ENCODE measurements at regions not wholly inside any gene's neighbourhood (a gene's known extent, or its start where the extent isn't known, plus 50 kb on each side); places are given as distances from the start of the nearest gene placed in this dataset.

- H3K27ac ChIP-seq (replicated peaks) = peak overlapping the region; percentile 51
Observed at GRCh38 chr21:35400233-35400939, 351.3 kb upstream of the RUNX1 start.

GRCh38 chr21:35399706-35400105 lies 350.6 kb upstream of the RUNX1 start:
- H3K4me3 ChIP-seq (replicated peaks; ENCODE audit: insufficient read depth, low read length) = no peak overlapping the region
- no peaks in the 10 kb centered on the region for H3K27me3 ChIP-seq (ENCODE audit: insufficient read depth, poor library complexity, severe bottlenecking)
- H3K27ac ChIP-seq (replicated peaks) = peak overlapping the region; percentile 51
- TF ChIP-seq GABPA (IDR thresholded peaks at IDR 0.05; ENCODE audit: low read depth) = no peak
- TF ChIP-seq, protein P1, sequence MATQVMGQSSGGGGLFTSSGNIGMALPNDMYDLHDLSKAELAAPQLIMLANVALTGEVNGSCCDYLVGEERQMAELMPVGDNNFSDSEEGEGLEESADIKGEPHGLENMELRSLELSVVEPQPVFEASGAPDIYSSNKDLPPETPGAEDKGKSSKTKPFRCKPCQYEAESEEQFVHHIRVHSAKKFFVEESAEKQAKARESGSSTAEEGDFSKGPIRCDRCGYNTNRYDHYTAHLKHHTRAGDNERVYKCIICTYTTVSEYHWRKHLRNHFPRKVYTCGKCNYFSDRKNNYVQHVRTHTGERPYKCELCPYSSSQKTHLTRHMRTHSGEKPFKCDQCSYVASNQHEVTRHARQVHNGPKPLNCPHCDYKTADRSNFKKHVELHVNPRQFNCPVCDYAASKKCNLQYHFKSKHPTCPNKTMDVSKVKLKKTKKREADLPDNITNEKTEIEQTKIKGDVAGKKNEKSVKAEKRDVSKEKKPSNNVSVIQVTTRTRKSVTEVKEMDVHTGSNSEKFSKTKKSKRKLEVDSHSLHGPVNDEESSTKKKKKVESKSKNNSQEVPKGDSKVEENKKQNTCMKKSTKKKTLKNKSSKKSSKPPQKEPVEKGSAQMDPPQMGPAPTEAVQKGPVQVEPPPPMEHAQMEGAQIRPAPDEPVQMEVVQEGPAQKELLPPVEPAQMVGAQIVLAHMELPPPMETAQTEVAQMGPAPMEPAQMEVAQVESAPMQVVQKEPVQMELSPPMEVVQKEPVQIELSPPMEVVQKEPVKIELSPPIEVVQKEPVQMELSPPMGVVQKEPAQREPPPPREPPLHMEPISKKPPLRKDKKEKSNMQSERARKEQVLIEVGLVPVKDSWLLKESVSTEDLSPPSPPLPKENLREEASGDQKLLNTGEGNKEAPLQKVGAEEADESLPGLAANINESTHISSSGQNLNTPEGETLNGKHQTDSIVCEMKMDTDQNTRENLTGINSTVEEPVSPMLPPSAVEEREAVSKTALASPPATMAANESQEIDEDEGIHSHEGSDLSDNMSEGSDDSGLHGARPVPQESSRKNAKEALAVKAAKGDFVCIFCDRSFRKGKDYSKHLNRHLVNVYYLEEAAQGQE (IDR thresholded peaks at IDR 0.05; ENCODE audit: insufficient replicate concordance, low read depth) = no peak
- no peak for TF ChIP-seq SPI1 (IDR thresholded peaks at IDR 0.05; ENCODE audit: borderline replicate concordance, low read depth)
- TF ChIP-seq, protein P2, sequence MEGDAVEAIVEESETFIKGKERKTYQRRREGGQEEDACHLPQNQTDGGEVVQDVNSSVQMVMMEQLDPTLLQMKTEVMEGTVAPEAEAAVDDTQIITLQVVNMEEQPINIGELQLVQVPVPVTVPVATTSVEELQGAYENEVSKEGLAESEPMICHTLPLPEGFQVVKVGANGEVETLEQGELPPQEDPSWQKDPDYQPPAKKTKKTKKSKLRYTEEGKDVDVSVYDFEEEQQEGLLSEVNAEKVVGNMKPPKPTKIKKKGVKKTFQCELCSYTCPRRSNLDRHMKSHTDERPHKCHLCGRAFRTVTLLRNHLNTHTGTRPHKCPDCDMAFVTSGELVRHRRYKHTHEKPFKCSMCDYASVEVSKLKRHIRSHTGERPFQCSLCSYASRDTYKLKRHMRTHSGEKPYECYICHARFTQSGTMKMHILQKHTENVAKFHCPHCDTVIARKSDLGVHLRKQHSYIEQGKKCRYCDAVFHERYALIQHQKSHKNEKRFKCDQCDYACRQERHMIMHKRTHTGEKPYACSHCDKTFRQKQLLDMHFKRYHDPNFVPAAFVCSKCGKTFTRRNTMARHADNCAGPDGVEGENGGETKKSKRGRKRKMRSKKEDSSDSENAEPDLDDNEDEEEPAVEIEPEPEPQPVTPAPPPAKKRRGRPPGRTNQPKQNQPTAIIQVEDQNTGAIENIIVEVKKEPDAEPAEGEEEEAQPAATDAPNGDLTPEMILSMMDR (IDR thresholded peaks at IDR 0.05; ENCODE audit: insufficient read depth, low read length) = no peak
- TF ChIP-seq POLR2AphosphoS5 (IDR thresholded peaks at IDR 0.05; ENCODE audit: low read depth) = no peak
- DNase-seq (ENCODE audit: low read depth in 1 of 2, low spot score in 1 of 2) = no peak

More at GRCh38 chr21:35400233-35400939, 351.3 kb upstream of the RUNX1 start:
- peak in 1 of 2 experiments; percentile 62 for DNase-seq (ENCODE audit: low read depth in 1 of 2, low spot score in 1 of 2)
- Histone ChIP-seq H3K4me3 (replicated peaks; ENCODE audit: insufficient read depth, low read length) (no peak overlapping the region), H3K27me3 (ENCODE audit: insufficient read depth, poor library complexity, severe bottlenecking) (no peaks in the 10 kb centered on the region)
- TF ChIP-seq, protein P1 (IDR thresholded peaks at IDR 0.05; ENCODE audit: insufficient replicate concordance, low read depth) = no peak
- TF ChIP-seq, protein P2 (IDR thresholded peaks at IDR 0.05; ENCODE audit: insufficient read depth, low read length) = no peak
- TF ChIP-seq GABPA (IDR thresholded peaks at IDR 0.05; ENCODE audit: low read depth) (no peak), SPI1 (IDR thresholded peaks at IDR 0.05; ENCODE audit: borderline replicate concordance, low read depth) (no peak), POLR2AphosphoS5 (IDR thresholded peaks at IDR 0.05; ENCODE audit: low read depth) (no peak)

DNA sequence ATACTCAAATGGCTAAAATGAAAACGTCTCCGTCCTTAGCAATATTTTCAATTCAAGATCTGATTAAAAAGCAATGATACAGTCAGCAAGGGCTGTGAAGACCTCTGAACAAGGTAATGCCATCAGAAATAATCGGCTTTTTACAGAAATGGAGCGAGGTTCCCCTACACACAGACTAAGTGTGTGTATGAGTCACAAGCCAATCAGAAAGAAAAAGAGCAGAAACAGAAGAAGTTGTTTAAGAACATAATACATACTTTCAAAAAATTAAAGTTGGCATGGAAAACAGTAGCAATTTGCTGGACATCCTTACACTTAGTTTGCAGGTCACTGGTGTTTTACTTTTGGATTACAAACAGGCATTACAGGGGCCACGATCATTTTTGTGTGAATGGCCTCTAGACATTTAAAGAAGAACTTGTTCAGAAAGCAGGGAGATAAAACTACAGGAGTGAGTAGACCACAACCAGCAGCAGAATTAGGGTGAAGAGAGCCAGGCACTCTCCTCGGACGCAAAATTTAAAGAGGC lies 350.0 kb upstream of the RUNX1 start:
- Histone ChIP-seq H3K4me3 (replicated peaks; ENCODE audit: insufficient read depth, low read length) (no peak overlapping the region), H3K27ac (replicated peaks) (no peak overlapping the region; the same call in 1 of the 2 replicates), H3K27me3 (ENCODE audit: insufficient read depth, poor library complexity, severe bottlenecking) (no peaks in the 10 kb centered on the region)
- DNase-seq (ENCODE audit: low read depth in 1 of 2, low spot score in 1 of 2) = no peak
- TF ChIP-seq POLR2AphosphoS5 (IDR thresholded peaks at IDR 0.05; ENCODE audit: low read depth) (no peak), GABPA (IDR thresholded peaks at IDR 0.05; ENCODE audit: low read depth) (no peak)
- TF ChIP-seq, protein P1 (IDR thresholded peaks at IDR 0.05; ENCODE audit: insufficient replicate concordance, low read depth) = no peak

Measured in HL-60 (cell line).